Embryonic facial prominence (tissue), 1 donor: ENCODE measurements at regions not wholly inside any gene's neighbourhood (a gene's known extent, or its start where the extent isn't known, plus 50 kb on each side); places are given as distances from the start of the nearest gene placed in this dataset.

Source experiments
- DNase-seq: peaks from one replicate; pipeline ENCODE4 v3.0.0-alpha.2; 2016; ENCODE audit errors: extremely low spot score

DNA sequence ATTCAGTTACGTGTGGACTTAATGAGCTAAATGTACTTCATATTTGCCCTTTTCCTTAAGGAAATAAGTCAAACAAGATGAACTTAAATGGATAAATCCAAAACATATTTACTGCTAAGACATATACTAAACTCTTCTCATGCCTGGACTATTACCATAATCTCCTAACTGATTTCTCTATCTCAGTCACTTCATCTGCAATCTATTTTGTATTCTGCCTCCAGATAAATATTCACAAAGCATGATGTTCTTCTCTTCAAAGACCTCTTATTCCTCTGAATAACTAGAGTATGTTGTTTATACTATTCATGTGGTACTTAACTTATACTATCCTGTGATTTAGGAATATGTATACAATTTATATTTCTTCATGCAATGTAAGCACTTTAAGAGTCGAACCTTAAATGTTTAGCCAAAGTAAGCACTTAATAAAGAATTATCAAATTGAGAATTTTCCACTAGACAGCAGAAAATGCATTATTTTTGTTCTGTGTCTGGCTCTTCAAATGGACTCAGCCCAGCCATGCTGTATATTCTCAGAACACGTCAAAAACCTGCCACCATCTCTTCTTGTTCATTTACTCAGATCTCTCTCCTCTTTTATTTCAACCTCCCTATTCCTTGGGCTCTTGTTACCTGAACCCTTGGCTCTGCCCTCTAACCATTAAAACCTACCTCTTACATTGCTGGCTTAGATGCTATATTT, 79.9 kb upstream of the ARHGAP28 start:
- DNase-seq: no peak

DNA sequence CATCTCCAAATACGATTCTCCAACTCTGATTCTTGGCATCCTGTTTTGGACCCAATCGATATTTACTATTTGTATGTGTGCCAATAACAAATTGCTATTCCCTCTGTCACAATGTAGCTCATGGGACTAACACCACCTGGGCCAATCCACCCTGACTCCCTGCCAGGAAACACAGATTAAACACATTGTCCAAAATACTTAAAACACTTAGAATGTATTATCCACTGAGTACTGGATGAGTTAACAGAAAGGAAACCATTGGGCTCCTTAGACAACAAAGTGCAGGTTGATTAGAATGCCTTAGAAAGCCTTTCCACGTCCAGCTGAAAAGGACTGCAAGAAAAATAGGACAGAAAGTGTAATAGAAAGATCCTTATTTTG, 79.4 kb upstream of the ARHGAP28 start:
- DNase-seq: no peak

DNA sequence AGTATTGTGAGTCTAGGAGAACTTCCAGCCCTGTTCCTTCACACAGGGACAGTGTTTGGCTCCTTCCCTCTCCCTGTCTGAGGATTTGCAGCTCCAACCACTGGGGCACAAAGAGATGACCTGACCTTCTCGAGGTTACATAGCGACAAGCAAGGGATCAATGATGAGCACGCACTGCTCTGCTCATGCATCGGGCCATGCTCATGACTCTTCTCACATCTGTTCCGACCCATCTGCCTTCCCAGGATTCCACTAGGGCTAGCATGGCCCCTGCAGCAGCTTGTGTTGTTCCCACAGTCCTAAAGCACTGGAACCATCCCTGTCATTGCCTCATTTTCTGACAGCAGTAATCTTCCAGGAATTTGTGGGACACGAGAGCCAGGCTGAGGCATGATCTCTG, 78.8 kb upstream of the ARHGAP28 start:
- no peak for DNase-seq

DNA sequence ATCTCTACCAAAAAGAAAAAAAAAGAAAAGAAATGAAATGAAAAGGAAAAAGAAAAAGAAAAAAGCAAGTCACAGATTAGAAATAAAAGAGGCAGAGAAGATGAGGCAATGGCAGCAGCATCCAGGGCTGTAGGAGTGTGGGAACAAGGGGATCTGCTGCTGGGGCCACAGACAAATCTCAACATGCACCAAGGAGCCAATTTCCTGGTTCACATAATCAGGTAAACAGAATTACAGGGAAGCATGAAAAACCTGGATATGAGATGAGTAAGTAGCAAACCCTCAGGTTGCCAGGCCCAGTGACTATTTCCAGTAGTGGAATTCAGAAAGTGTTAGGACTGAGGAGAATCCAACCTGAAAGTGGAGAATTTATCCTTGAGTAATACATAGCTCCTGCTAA, 77.4 kb upstream of the ARHGAP28 start:
- DNase-seq: no peak

DNA sequence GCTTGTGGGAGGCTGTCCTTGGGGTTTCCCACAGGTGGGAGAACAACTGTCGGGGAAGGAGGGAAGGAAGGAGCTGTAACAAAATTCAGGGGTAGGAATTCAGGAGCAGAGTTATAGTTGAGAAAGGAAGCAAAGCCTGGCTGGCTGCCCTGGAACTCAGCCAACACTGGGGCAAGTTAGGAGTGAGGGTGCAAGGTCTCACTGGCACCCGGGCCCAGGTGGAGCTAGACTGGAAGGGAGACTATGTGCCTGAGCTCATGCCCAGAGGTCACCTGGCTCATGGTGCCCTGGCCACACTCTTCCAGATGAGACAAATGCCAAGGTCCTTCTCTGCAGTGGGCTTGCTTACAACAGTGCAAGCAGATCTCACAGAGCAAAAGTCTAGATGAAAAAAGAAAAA, 75.6 kb upstream of the ARHGAP28 start:
- DNase-seq: no peak

DNA sequence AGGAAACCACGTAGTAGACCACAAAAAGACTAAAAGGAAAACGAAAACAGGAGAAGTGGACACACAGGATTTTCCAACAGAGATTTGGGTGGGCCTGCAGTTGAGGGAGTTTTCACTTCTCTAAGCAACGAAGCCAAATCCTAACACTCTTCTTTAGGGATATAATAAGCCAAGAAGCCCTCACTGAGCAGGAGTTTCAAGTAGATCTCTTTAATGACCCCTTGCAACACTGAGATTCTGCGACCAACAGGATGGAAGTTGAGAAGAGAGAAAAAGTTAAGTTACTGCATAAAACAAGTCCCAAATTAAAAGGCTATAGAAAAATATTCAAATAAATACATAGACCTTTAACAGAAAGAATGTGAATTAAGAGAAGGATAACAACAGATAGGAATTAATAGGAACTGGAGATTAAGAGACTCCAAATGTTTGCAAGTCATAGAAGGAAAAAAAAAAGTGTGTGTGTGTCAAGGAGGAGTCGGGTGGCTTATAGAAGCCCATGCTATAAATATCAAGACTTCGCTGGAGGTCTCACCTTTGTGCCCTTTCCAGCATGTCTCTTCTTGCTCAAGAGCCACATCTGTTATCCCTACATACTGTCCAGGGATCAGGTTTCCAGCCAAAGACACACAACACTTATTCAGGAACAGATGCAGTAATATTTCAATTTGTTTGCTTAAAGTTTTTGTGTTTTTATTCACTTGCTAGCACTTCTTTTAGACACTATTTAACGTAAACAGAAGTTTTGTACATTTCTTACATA, 69.4 kb upstream of the ARHGAP28 start:
- no peak for DNase-seq

DNA sequence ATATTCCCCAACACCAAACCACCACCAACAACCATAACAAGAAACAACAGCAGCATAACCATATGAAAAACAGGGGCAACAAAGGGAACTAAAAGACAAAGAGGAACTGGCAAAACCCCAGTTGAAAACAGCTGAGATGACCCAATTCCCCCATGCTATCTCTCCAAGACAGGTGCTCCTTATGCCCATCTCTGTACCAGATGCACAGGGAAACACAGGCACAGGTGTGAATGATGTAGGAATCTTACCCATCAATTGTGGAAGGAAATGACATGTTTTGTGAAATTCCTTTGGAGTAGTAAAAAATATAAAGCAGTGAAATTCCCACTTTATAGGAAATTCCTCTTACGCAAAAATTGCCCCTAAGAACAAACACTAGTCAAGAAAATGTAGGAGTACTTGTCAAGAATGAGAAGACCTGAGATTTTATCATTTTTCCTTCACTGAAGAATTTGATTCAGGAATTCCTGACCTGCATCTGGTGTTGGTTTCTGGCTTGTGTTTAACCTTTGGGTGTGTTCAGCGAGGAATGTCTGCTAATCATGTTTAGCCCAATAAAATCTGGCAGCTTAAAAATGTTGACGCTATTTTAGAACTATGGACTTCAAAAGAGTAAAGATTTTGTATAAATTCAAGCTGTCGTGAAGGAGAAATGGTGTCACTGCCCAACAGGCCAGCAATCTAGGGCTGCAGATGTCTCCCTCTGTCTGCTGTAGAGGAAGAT, 67.7 kb upstream of the ARHGAP28 start:
- no peak for DNase-seq

DNA sequence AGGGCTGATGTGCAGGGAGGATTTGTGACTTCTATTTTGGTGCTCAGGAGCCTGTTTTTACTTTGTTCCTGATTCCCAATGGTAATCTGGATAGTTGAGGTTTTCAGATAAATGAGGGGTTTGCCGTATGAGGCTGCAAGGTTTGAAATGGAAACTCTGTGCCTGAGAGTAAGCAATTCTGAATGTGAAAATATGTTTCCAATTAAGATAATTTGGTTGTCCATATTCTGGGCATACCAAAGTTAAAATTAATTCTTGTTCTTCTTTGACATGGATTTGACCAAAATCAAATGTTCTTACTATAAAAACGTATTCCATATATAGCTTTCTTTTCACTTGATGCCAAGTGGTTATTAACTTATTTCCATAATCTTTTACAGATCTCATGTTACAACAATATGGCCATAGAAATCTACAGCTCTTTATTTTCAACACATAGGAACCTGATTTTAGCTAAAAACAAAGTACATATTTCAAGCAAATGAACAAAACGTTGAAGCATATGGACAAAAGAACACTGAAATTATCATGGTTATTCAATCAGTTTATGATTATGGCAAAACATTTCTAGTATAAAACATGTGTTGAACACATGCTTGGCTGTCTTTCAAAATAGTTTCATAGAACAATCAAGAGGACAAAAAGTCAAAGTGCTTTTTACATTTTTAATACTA, 63.4 kb upstream of the ARHGAP28 start:
- peak; percentile 82 for DNase-seq

DNA sequence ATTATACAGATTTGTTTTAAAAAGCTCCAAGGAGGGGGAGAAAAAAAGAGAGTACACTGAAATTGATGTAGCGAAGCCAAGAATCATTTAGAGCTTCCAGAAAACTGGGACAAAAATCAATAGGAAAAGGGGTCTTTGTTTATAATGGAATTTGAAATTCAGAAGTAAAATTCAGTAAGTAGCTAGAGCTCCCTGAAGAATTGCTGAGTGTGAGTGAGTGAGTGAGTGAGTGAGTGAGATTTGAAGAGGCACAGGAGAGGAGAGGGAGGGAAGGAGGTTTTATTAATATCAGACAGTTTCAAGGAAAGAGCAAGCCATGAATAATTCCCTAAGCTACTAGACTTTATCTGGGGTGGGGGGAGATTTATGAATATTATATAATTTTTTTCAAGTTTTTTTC, 60.7 kb upstream of the ARHGAP28 start:
- DNase-seq: no peak

DNA sequence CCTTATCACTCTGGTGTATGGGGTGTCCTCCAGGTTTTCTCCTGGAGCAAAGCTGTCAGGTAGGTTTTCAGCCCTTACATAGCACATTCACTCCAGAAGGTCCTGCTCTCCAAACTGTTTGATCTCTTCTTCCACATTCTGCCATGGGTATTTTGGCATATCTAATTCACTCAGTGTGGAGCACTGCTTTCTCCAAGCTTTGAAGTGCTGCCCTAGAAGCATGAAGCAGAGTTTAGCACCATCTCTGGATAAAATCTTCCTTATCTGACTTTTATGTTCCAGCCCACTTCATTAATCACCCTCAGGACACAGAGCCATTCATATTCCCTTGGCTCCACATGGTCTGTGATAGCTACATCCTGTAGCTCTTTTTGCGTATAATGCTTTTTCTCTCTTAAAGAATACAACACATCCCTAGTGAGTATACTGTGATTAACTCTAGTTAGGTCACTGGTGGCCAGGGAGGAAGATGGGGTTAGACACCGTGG, 56.7 kb upstream of the ARHGAP28 start:
- DNase-seq: no peak

DNA sequence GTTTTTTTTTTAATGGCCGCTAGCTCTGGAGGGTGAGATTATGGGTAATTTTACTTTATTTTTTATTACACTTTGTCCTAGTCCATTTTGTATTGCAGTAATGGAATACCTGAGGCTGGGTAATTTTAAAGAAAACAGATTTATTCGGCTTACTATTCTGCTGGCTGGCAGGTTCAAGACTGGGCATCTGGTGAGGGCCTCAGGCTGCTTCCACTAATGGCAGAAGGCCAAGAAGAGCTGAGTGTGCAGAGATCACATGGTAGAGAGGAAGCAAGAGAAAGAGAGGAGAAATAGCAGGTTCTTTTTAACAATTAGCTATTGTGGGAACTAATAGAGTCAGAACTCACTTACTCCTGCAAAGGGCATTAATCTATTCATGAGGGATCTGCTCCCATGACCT, 52.4 kb upstream of the ARHGAP28 start:
- DNase-seq: no peak

DNA sequence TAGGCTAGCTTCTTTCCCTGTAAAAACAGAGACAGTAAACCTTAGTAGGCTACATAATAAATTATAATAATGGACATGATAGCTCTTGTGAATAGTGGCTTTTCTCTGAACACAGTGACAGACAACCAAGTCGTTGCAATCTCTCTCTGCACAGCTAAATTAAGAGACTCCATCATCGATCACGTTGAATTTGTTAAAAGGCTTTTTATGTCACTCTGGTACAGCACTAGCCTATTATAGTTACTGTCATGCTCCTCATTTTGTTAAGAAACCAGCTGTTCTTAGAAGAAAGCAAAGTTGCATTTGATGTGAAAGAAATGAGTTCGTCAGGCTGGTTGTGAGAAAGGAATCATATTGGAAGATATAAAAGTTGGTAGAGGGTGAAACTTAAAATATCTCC, 50.3 kb upstream of the ARHGAP28 start:
- no peak for DNase-seq
